ENCODE measurements at regions not wholly inside any gene's neighbourhood (a gene's known extent, or its start where the extent isn't known, plus 50 kb on each side); places are given as distances from the start of the nearest gene placed in this dataset.
"Not testable (repeated sequence)": the region's sequence is repeated elsewhere in the genome, so short reads cannot be mapped to it uniquely, and the experiment has no call there.

GRCh38 chr1:96414598-96414997 lies 307.0 kb upstream of the PTBP2 start:
- no peak for DNase-seq (ENCODE audit: low read depth in 2 of 2)

- DNase-seq (ENCODE audit: low read depth in 2 of 2), result no peak
These were observed 305.4 kb upstream of the PTBP2 start for GRCh38 chr1:96416111-96416595.

- no peak for DNase-seq (ENCODE audit: low read depth in 2 of 2)
These were observed 304.7 kb upstream of the PTBP2 start for GRCh38 chr1:96416701-96417444.

- no peak for DNase-seq (ENCODE audit: low read depth in 2 of 2)
These were observed 302.6 kb upstream of the PTBP2 start for GRCh38 chr1:96418969-96419368.

GRCh38 chr1:96424877-96425276 lies 296.7 kb upstream of the PTBP2 start:
- DNase-seq (ENCODE audit: low read depth in 2 of 2), result no peak

- no peak for DNase-seq (ENCODE audit: low read depth in 2 of 2)
These were observed 296.0 kb upstream of the PTBP2 start for GRCh38 chr1:96425382-96426129.

- no peak for DNase-seq (ENCODE audit: low read depth in 2 of 2)
These were observed 294.0 kb upstream of the PTBP2 start for GRCh38 chr1:96427616-96428015.

- DNase-seq (ENCODE audit: low read depth in 2 of 2), result no peak
These were observed 276.3 kb upstream of the PTBP2 start for GRCh38 chr1:96445302-96445701.

- no peak for DNase-seq (ENCODE audit: low read depth in 2 of 2)
These were observed 257.5 kb upstream of the PTBP2 start for GRCh38 chr1:96464066-96464465.

- no peak for DNase-seq (ENCODE audit: low read depth in 2 of 2)
These were observed 257.1 kb upstream of the PTBP2 start for GRCh38 chr1:96464522-96464921.

- no peak for DNase-seq (ENCODE audit: low read depth in 2 of 2)
These were observed 256.6 kb upstream of the PTBP2 start for GRCh38 chr1:96464991-96465390.

- no peak for DNase-seq (ENCODE audit: low read depth in 2 of 2)
These were observed 256.1 kb upstream of the PTBP2 start for GRCh38 chr1:96465441-96465840.

GRCh38 chr1:96466842-96467241 lies 254.7 kb upstream of the PTBP2 start:
- no peak for DNase-seq (ENCODE audit: low read depth in 2 of 2)

GRCh38 chr1:96469726-96470125 lies 251.9 kb upstream of the PTBP2 start:
- not testable (repeated sequence) for DNase-seq (ENCODE audit: low read depth in 2 of 2)

GRCh38 chr1:96472471-96472870 lies 249.1 kb upstream of the PTBP2 start:
- no peak for DNase-seq (ENCODE audit: low read depth in 2 of 2)

GRCh38 chr1:96473791-96474434 lies 247.7 kb upstream of the PTBP2 start:
- no peak for DNase-seq (ENCODE audit: low read depth in 2 of 2)

- DNase-seq (ENCODE audit: low read depth in 2 of 2), result no peak
These were observed 246.4 kb upstream of the PTBP2 start for GRCh38 chr1:96474985-96475743.

GRCh38 chr1:96475903-96476302 lies 245.7 kb upstream of the PTBP2 start:
- DNase-seq (ENCODE audit: low read depth in 2 of 2), result no peak

- no peak for DNase-seq (ENCODE audit: low read depth in 2 of 2)
These were observed 243.4 kb upstream of the PTBP2 start for GRCh38 chr1:96478228-96478627.

- DNase-seq (ENCODE audit: low read depth in 2 of 2), result no peak
These were observed 240.2 kb upstream of the PTBP2 start for GRCh38 chr1:96481409-96481808.

- DNase-seq (ENCODE audit: low read depth in 2 of 2), result no peak
These were observed 239.0 kb upstream of the PTBP2 start for GRCh38 chr1:96482616-96483015.

- DNase-seq (ENCODE audit: low read depth in 2 of 2), result no peak
These were observed 234.2 kb upstream of the PTBP2 start for GRCh38 chr1:96487394-96487793.

Data from stimulated activated CD4-positive, alpha-beta T cell treated with anti-CD3 and anti-CD28 coated beads, Interleukin-12 subunit alpha, Interleukin-12 subunit beta, amount 100 ng/mL, for 24 hours (primary cell).